D721Med (cell line): ENCODE measurements at regions not wholly inside any gene's neighbourhood (a gene's known extent, or its start where the extent isn't known, plus 50 kb on each side); places are given as distances from the start of the nearest gene placed in this dataset.
"Not testable (repeated sequence)": the region's sequence is repeated elsewhere in the genome, so short reads cannot be mapped to it uniquely, and the experiment has no call there.

ENCODE experiments used
- DNase-seq: peaks from one replicate; pipeline ENCODE4 v3.0.0; 2011; ENCODE audit warnings: low spot score; ENCODE audit not compliant: insufficient read length
- FAIRE-seq: peaks from 2 replicates; lab custom pipeline; 2011; peaks lifted over from hg19 to GRCh38; lab: Jason Lieb, UNC
- TF ChIP-seq, protein P1 (sequence below): IDR thresholded peaks from 2 replicates; pipeline ENCODE4 v1.5.1; 2012; ENCODE audit warnings: mild to moderate bottlenecking, control low read depth; ENCODE audit not compliant: insufficient read depth; ENCODE audit errors: missing control alignments

GRCh38 chr21:35525443-35525842 lies 476.3 kb upstream of the RUNX1 start:
- TF ChIP-seq, protein P1, sequence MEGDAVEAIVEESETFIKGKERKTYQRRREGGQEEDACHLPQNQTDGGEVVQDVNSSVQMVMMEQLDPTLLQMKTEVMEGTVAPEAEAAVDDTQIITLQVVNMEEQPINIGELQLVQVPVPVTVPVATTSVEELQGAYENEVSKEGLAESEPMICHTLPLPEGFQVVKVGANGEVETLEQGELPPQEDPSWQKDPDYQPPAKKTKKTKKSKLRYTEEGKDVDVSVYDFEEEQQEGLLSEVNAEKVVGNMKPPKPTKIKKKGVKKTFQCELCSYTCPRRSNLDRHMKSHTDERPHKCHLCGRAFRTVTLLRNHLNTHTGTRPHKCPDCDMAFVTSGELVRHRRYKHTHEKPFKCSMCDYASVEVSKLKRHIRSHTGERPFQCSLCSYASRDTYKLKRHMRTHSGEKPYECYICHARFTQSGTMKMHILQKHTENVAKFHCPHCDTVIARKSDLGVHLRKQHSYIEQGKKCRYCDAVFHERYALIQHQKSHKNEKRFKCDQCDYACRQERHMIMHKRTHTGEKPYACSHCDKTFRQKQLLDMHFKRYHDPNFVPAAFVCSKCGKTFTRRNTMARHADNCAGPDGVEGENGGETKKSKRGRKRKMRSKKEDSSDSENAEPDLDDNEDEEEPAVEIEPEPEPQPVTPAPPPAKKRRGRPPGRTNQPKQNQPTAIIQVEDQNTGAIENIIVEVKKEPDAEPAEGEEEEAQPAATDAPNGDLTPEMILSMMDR: no peak
- DNase-seq: no peak
- FAIRE-seq: no peak

DNA sequence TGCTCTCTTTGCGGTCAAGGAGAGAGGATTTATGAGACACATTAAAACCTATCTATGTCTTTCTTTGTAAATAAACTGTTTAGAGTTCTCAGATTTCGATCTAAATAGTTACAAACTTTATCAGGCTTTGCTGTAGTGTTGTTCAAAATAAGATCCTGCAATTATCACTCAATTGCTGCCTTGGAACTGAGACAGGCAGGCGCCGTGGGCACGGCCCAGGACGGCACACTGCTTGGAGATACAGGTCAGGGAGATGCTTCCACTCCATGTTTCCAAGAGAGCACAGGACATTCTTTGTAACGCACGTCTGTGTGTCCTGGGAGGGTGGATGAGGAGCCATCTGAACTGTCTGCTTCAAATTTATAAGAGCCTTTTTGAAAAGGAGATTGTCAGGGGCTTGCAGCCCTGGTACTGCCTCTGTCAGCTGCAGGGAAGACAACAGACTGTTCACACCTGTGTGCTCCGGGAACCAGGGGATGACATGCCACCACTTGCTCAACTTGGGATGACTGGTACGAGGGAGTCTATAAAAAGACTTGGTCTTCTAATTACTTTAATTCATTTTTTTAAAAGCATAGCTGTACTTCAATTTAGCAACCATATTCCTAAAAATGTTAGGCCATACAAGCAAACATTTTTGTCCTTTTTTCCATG lies 472.9 kb upstream of the RUNX1 start:
- no peak for DNase-seq
- TF ChIP-seq, protein P1: no peak
- FAIRE-seq: no peak

DNA sequence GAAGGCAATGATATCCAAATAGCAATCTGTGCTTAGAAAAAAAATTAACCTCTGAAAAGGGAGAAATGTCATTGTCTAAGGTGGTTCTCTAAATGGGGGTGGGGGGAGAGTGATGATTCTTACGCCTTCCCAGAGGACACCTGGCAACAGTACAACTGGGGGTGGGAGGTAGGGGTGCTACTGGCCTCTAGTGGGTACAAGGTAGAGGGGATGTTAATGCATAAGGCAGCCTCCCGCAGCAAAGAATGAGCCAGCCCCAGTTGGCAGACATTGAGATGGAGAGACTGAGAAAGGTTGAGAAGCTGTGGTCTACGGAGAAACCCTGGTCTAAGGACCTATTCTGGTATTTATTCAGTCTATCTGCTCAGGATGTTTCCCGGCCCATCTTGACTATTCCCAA lies 472.2 kb upstream of the RUNX1 start:
- DNase-seq (no peak), FAIRE-seq (no peak)
- TF ChIP-seq, protein P1: no peak

- no peak for DNase-seq
- TF ChIP-seq, protein P1: no peak
- no peak for FAIRE-seq
Observed at GRCh38 chr21:35520856-35521255, 471.8 kb upstream of the RUNX1 start.

- DNase-seq (no peak), FAIRE-seq (no peak)
- TF ChIP-seq, protein P1: no peak
Observed at GRCh38 chr21:35520302-35520701, 471.2 kb upstream of the RUNX1 start.

GRCh38 chr21:35517865-35518264 lies 468.8 kb upstream of the RUNX1 start:
- FAIRE-seq (no peak), DNase-seq (no peak)

DNA sequence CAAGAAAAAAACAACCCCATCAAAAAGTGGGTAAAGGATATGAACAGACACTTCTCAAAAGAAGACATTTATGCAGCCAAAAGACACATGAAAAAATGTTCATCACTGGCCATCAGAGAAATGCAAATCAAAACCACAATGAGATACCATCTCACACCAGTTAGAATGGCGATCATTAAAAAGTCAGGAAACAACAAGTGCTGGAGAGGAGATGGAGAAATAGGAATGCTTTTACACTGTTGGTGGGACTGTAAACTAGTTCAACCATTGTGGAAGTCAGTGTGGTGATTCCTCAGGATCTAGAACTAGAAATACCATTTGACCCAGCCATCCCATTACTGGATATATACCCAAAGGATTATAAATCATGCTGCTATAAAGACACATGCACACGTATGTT lies 467.2 kb upstream of the RUNX1 start:
- not testable (repeated sequence) for FAIRE-seq, DNase-seq

More at GRCh38 chr21:35517865-35518264, 468.8 kb upstream of the RUNX1 start:
- TF ChIP-seq, protein P1: no peak
